ENCODE measurements at regions not wholly inside any gene's neighbourhood (a gene's known extent, or its start where the extent isn't known, plus 50 kb on each side); places are given as distances from the start of the nearest gene placed in this dataset.

GRCh38 chr5:6905883-6906282 is 192.7 kb downstream of the TENT4A start:
- BruUV-seq (replicated peaks): no TSS peak
- intact Hi-C loops (cut with micrococcal nuclease; ENCODE audit: unreplicated experiment): no loop called here
- DNase-seq (ENCODE audit: low spot score): no peak
- Histone ChIP-seq H3K4me1 (ENCODE audit: insufficient read depth, low read length, poor library complexity, severe bottlenecking) (no peaks in the 10 kb centered on the region), H3K27me3 (replicated peaks; ENCODE audit: insufficient read depth, low read depth, low read length, poor library complexity) (peaks cover 57% of the 10 kb centered on the region), H3K27ac (ENCODE audit: low read depth, low read length, poor library complexity, severe bottlenecking) (no peak overlapping the region), H3K4me3 (ENCODE audit: low read depth, low read length, poor library complexity, severe bottlenecking) (no peak overlapping the region), H3K36me3 (ENCODE audit: insufficient read depth, low read length, poor library complexity, severe bottlenecking) (no peaks in the 10 kb centered on the region), H3K9me3 (ENCODE audit: low read depth, low read length, poor library complexity, severe bottlenecking) (no peaks in the 10 kb centered on the region)
- TF ChIP-seq EZH2 (IDR thresholded peaks at IDR 0.05; ENCODE audit: borderline replicate concordance, low read depth, low read length, poor library complexity, severe bottlenecking): no peak
- TF ChIP-seq, protein P1, sequence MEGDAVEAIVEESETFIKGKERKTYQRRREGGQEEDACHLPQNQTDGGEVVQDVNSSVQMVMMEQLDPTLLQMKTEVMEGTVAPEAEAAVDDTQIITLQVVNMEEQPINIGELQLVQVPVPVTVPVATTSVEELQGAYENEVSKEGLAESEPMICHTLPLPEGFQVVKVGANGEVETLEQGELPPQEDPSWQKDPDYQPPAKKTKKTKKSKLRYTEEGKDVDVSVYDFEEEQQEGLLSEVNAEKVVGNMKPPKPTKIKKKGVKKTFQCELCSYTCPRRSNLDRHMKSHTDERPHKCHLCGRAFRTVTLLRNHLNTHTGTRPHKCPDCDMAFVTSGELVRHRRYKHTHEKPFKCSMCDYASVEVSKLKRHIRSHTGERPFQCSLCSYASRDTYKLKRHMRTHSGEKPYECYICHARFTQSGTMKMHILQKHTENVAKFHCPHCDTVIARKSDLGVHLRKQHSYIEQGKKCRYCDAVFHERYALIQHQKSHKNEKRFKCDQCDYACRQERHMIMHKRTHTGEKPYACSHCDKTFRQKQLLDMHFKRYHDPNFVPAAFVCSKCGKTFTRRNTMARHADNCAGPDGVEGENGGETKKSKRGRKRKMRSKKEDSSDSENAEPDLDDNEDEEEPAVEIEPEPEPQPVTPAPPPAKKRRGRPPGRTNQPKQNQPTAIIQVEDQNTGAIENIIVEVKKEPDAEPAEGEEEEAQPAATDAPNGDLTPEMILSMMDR (conservative IDR thresholded peaks at IDR 0.05; ENCODE audit: low read depth, low read length): no peak
- CTCF ChIA-PET: no interaction called here
- POLR2A ChIA-PET (ENCODE audit: low non-redundant PET): no interaction called here

DNA sequence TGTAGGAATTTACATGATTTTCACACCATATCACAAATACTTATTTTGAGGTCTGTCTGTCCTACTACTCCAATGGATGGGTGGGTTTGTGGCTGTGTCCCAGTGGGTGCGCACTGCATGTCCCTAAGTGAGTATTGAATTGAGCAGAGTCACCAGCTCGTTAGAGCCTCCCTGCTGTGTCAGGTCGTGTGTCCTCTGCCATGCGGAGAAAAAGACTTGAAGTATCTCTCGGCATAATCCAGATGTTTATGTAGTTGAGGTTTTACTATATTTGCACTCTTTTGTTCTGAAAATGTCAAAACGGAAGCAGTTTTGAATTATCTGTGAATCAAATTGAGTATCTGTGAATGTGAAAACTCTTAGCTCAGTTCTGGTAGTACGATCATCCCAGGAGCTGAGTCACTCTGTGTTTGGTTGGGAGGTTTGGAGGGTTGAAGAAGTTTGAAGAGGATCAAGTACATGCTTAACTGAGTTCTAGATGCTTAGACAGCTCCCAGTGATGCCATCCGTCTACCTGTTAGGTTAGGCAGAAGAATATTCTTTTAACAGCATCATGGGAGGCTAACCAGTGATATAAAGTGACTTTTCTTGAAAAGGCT is 194.2 kb downstream of the TENT4A start:
- intact Hi-C loops (cut with micrococcal nuclease; ENCODE audit: unreplicated experiment): no loop called here
- no TSS peak for BruUV-seq (replicated peaks)
- Histone ChIP-seq H3K4me1 (ENCODE audit: insufficient read depth, low read length, poor library complexity, severe bottlenecking) (no peaks in the 10 kb centered on the region), H3K9me3 (ENCODE audit: low read depth, low read length, poor library complexity, severe bottlenecking) (no peaks in the 10 kb centered on the region), H3K4me3 (ENCODE audit: low read depth, low read length, poor library complexity, severe bottlenecking) (no peak overlapping the region), H3K36me3 (ENCODE audit: insufficient read depth, low read length, poor library complexity, severe bottlenecking) (no peaks in the 10 kb centered on the region), H3K27ac (ENCODE audit: low read depth, low read length, poor library complexity, severe bottlenecking) (no peak overlapping the region), H3K27me3 (replicated peaks; ENCODE audit: insufficient read depth, low read depth, low read length, poor library complexity) (peaks cover 69% of the 10 kb centered on the region)
- CTCF ChIA-PET: no interaction called here
- peak; percentile 42 for DNase-seq (ENCODE audit: low spot score)
- TF ChIP-seq, protein P1 (conservative IDR thresholded peaks at IDR 0.05; ENCODE audit: low read depth, low read length): no peak
- no peak for TF ChIP-seq EZH2 (IDR thresholded peaks at IDR 0.05; ENCODE audit: borderline replicate concordance, low read depth, low read length, poor library complexity, severe bottlenecking)
- POLR2A ChIA-PET (ENCODE audit: low non-redundant PET): no interaction called here

DNA sequence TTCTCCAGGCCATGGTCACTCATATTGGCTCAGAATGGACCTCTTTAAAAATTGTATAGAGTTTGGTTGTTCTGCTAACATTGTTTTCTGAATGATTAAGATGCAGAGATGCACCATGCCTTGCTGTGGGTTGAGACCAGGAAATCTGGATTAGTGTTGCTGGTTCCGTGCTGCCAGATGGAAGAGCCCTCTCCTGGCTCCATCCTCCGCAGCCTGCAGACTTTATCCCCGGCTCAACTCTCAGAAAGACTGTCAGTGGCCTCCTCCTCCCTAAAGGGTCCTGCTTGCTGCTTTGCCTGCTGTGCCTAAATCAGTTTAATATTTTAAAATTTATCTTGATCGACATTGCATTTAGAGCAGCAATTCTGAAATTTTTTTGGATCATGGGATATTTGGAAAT is 196.7 kb downstream of the TENT4A start:
- H3K27me3 ChIP-seq (replicated peaks; ENCODE audit: insufficient read depth, low read depth, low read length, poor library complexity): peaks cover 74% of the 10 kb centered on the region
- no peak for TF ChIP-seq EZH2 (IDR thresholded peaks at IDR 0.05; ENCODE audit: borderline replicate concordance, low read depth, low read length, poor library complexity, severe bottlenecking)
- TF ChIP-seq, protein P1 (conservative IDR thresholded peaks at IDR 0.05; ENCODE audit: low read depth, low read length): no peak
- H3K27ac ChIP-seq (ENCODE audit: low read depth, low read length, poor library complexity, severe bottlenecking): no peak overlapping the region
- no peaks in the 10 kb centered on the region for H3K9me3 ChIP-seq (ENCODE audit: low read depth, low read length, poor library complexity, severe bottlenecking)
- no peaks in the 10 kb centered on the region for H3K4me1 ChIP-seq (ENCODE audit: insufficient read depth, low read length, poor library complexity, severe bottlenecking)
- intact Hi-C loops (cut with micrococcal nuclease; ENCODE audit: unreplicated experiment): no loop called here
- DNase-seq (ENCODE audit: low spot score): no peak
- CTCF ChIA-PET: no interaction called here
- BruUV-seq (replicated peaks): no TSS peak
- H3K4me3 ChIP-seq (ENCODE audit: low read depth, low read length, poor library complexity, severe bottlenecking): no peak overlapping the region
- POLR2A ChIA-PET (ENCODE audit: low non-redundant PET): no interaction called here
- H3K36me3 ChIP-seq (ENCODE audit: insufficient read depth, low read length, poor library complexity, severe bottlenecking): no peaks in the 10 kb centered on the region

Measured in A673 (cell line).